ENCODE measurements at regions not wholly inside any gene's neighbourhood (a gene's known extent, or its start where the extent isn't known, plus 50 kb on each side); places are given as distances from the start of the nearest gene placed in this dataset.
"Not testable (repeated sequence)": the region's sequence is repeated elsewhere in the genome, so short reads cannot be mapped to it uniquely, and the experiment has no call there.

DNA sequence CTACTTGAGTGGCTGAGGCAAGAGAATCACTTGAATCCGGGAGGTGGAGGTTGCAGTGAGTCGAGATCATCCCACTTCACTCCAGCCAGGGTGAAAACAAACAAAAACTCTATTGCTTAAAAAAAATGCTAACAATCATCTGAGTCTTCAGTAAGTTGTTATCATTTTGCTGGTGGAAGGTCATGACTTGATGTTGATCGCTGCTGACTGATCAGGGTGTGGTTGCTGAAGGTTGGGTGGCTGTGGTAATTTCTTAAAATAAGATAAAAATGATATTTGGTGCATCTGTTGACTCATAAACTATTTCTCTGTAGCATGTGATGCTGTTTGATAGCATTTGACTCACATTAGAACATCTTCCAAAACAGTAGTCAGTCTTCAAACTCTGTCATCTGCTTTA lies 349.4 kb upstream of the PAPPA start:
- DNase-seq (ENCODE audit: low spot score), result no peak

DNA sequence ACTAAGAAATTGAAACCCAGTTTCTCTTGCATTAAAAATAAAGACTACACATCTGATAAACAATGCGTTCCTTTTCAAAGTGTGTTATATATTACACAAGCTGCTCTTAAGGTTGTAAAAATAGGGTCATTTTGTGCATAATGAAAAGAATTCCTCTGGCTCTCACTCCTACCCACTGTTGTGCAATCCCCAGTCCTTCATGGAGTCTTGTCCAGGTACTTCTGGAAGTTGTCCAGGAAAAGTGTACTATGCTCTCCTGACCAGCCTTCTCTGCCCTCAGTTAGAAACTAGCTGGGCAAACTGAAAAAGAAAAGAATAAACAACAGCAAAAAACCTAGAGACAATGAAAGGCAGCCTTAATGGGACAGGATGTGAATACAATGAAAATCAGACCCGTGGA lies 345.5 kb upstream of the PAPPA start:
- no peak for DNase-seq (ENCODE audit: low spot score)

DNA sequence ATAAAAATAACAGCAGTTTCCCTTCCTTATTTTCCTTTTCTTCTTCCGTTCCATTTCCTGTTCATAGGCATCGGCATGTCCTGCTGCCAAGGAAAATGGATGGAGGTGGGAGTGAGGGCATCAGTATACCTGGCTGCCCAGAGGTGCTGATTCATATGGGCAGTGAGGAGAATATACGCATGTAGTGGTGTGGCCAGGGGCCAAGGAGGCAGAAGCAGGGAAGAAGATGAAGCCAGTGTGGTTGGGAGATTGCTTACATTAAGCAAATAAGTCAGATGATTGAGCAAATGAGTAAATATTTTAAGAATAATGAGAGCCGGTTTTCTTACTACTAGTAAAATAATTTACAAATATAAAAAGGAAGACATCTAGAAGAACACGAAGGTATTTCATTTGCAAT lies 344.9 kb upstream of the PAPPA start:
- DNase-seq (ENCODE audit: low spot score), result no peak

DNA sequence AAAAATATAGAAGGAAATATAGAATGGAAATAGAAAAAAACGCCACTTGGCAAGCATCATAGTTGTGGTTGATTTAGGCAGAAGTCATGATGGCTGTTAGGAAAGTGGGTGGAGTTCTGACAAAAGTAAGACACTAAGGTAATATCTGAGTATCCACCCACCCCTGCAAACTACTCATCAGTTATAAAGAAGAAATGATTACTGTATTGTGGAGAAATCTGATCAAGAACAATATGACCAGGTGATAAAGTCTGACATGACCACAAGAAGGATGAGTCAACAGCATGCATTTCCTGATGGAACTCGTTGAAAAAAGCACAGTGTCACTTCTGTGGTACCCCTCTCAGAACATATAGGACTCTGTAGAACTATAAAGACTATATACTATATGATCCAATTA lies 343.4 kb upstream of the PAPPA start:
- no peak for DNase-seq (ENCODE audit: low spot score)

DNA sequence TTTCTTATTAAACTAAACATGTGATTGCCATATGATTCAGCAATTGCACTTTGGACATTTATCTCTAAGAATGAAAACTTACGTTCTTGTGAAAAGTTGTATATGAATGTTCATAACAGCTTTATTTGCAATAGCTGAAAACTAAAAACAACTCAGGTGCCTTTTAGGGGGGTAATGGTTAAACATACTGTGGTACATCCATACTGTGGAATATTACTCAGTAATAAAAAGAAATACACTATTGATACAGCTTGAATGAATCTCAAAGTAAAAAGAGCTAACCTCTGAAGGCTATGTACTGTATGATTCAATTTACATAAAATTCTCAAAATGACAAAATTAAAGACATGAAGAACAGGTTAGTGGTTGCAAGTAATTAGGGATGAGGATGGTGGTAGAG lies 339.5 kb upstream of the PAPPA start:
- no peak for DNase-seq (ENCODE audit: low spot score)

DNA sequence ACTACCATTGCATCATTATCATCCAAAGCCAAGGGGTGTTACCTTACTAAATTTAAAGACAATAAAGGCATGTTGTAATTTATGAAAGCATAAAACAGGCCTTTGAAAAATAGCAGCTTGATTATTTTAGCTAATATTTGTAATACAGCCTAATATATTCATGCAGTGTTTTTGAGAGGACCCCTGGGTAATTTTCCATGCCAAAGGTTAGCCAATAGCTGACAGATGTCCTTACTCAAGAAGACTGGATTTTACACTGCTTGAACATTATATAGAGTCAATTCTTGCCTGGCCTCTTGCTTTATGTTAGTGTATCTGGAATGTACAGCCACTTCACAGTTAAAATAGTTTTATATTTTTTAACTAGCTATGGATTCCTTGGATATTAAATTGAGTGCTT lies 337.8 kb upstream of the PAPPA start:
- no peak for DNase-seq (ENCODE audit: low spot score)

DNA sequence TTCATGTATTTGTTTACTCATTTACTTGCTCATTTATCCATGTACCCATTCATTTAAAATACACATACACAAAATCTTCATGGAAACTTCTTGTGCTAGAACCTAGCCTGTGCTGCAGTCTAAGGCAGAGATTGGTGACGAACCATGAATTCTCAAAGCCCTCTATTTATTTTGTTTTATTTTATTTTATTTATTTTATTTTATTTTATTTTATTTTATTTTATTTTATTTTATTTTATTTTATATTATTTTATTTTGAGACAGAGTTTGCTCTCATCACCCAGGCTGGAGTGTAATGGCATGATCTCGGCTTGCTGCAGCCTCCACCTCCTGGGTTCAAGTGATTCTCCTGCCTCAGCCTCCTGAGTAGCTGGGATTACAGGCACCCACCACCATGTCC lies 334.9 kb upstream of the PAPPA start:
- not testable (repeated sequence) for DNase-seq (ENCODE audit: low spot score)

DNA sequence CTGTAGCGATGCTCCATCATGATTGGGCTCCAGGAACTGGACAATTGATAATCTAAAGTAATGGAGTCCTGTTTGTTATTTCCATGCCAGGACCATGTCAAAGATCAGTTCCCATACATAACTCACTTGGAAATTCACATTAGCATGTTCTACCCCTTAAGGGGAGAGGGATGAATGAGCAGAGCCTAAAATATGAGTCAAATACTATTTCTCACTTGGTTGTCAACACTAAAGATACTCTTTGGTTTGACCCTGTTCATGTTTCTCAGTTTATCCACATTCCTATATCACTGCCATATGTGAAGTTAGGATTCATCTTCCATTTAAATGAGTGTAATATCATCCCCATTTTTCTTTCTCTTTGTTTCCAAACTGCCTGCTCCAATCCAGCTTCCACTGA lies 321.6 kb upstream of the PAPPA start:
- DNase-seq (ENCODE audit: low spot score), result no peak

DNA sequence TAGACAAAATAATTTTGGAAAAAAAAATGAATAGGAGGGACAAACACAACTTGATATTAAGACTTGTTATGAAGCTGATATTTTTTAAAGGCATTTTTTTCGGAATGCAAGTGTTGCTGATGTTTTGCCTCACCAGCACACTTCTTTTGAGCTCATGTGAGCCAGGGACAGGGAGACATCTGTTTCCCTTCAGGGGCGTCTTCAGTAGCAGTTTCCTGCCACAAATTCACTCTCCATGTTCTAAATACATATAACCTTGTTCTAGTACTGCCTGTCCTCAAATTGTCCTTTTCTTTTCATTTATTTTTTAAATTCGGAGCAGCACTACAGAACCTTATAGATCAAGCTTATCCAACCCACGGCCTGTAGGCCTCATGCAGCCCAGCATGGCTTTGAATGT lies 316.0 kb upstream of the PAPPA start:
- DNase-seq (ENCODE audit: low spot score), result no peak

DNA sequence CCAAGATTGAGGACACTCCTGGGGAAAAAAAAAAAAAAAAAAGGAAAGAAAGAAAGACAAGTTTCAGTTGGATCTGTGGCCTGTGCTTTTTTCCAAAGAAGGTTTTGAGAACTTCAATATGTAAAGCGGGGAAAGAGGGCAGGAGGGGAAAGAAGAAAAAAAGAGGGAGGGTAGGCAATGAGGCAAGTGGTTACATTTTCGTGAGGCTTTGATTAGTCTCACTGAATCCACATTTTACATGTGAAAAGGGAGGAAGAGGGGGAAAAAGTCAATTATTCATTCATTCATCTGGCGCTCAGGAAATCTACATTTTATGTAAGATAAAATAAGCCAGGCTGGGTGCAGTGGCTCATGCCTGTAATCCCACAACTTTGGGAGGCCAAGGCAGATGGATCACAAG lies 315.2 kb upstream of the PAPPA start:
- no peak for DNase-seq (ENCODE audit: low spot score)

DNA sequence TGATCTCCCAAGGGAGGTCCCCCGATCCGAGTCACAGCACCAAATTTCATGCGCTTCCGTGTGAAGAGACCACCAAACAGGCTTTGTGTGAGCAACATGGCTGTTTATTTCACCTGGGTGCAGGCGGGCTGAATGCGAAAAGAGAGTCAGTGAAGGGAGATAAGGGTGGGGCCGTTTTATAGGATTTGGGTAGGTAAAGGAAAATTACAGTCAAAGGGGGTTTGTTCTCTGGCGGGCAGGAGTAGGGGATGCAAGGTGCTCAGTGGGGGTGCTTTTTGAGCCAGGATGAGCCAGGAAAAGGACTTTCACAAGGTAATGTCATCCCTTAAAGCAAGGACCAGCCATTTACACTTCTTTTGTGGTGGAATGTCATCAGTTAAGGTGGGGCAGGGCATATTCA lies 309.2 kb upstream of the PAPPA start:
- not testable (repeated sequence) for DNase-seq (ENCODE audit: low spot score)

DNA sequence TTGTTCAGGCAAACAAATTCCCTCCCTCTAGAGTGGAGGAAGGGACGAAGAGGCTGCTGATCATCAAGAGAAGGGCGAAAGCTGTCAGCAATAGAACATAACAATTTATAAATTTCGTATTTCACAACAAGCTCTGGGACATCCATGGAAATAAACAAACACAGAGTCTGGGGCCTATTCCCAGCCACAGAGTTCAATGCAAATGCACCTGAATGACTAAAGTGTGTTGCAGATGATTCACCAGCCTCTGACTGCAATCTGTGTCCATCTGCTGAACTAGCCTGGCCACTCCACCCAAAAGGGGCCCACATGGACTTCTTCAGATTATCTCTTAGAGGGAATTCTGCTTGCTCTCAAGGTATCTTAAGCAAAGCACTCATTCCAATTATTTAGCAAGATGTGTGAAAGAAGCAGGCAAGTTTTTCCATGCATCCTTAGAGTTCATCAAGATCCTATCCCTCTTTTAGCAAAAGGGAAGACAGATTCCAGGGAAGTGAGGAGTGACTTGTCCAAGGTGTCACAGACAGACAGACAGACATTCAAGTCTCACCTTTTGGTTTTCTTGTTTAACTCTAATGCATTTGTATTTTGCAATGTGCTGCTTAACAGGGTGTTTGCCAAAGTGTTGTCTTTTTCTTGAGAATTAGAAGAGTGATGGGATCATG lies 307.8 kb upstream of the PAPPA start:
- no peak for DNase-seq (ENCODE audit: low spot score)

DNA sequence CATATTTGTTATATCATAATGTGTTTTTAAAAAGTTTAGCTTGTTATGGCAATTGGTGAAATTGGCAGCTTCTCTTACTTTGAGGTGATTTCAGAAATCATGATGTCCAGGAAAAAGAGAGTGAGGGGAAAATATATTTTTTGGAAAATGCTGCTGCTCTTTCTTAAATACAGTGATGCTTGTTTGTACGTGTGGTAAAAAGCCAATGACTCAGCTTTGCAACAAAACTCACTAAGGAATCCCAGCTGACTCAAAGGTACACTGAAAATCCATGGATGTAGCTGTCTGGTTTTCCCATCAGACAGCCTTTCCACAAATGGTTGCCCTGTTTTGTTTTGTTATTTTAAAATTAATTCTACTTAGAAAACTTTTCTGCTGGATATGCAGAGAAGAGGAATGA lies 306.4 kb upstream of the PAPPA start:
- no peak for DNase-seq (ENCODE audit: low spot score)

DNA sequence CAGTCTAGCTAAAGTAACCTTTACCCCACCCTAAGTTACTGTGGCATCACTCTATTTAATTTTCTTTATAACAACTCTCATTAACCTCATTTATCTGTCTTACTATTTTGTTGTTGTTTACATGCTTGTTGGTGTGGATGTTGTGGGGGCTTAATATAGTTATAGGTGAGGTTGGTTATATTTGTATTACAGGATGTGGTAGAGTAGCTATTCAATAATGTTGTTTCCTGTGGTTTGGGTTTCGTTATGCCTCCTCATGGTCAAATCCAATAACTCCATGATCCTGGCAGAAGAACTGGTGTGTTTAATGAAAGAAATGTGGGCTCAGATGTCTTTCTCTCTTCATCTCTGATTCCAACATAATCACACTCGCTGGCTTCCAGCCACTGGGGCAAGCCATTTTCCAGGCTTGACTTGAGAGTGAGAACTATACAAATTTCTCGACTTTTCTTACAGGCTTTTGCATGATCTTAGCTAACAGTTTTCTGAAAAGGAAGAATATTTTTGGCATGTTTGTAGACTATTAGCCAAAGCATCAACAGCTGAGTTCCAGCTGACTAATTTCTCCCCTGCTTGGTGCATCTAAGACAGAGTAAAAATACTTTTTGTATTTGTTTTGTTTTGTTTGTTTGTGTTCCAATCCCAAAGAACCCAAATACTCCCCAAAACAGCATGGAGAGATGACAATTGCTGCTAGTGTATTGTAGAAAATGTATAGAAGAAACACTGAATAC lies 303.7 kb upstream of the PAPPA start:
- DNase-seq (ENCODE audit: low spot score), result no peak

DNA sequence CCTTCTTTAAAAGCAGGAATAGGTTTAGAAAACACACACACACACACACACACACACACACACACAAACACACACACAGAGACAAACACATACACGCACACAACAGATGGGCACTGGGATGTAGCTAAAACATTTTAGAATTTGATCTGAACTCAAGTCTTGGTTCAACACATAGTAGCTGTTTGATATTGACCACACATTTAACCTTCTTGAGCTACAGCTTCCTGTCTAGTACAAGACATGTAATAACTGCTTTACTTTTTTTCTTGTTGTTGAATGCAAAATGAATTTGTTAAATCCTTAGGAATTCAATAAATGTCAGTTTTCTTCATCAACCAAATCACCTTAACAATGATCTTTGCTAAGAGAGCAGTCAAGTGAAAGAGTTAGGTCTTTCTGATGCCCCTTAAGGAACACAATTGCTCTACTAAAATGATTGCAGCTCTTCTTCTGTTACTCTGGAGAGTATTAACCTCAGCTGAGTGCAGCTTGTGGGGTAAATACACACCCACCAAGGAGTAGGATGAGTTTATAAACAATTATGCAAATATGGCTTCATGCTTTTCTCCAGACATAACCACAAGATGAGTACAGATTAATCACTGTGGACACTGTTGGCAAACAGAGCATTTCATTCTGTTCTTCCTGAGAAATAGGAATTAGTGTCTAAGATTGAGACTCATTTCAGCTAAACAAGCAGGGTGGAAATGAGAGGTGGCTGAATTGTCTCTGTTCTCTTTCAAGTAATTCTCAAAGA lies 302.9 kb upstream of the PAPPA start:
- DNase-seq (ENCODE audit: low spot score), result no peak

DNA sequence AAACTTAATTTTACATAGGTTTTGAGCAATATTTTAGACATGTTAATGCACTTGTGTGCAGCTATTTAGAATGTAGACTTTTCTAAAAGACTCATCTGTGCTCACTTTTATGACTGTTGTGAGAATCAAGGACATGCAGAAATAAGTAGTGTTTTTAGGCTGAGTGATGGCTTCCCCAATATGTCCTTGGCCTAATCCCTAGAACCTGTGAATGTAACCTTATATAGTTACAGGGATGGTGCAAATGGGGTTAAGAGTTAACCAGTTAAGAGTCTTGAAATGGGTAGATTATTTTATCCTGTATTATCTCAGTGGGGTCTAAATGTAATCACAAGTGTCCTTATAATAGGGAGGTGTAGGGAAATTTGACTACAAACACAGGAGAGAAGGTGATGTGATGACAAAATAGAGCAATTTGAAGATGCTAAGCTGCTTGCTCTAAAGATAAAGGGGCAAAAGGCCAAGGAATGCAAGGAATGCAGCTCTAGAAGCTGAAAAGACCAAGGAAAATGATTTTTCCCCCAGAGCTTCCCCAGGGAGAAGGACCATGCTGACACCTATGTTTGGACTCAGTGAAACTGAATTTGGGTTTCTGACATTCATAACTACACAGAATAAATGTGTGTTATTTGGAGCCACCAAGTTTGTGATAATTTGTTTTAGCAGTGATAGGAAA lies 298.0 kb upstream of the PAPPA start:
- no peak for DNase-seq (ENCODE audit: low spot score)

DNA sequence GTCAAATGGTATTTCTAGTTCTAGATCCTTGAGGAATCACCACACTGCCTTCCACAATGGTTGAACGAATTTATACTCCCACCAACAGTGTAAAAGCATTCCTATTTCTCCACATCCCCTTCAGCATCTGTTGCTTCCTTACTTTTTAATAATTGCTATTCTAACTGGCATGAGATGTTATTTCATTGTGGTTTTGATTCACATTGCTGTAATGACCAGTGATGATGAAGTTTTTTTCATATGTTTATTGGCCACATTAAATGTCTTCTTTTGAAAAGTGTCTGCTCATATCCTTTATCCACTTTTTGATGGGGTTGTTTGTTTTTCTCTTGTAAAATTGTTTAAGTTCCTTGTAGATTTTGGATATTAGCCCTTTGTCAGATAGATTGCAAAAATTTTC lies 295.2 kb upstream of the PAPPA start:
- DNase-seq (ENCODE audit: low spot score), result not testable (repeated sequence)

DNA sequence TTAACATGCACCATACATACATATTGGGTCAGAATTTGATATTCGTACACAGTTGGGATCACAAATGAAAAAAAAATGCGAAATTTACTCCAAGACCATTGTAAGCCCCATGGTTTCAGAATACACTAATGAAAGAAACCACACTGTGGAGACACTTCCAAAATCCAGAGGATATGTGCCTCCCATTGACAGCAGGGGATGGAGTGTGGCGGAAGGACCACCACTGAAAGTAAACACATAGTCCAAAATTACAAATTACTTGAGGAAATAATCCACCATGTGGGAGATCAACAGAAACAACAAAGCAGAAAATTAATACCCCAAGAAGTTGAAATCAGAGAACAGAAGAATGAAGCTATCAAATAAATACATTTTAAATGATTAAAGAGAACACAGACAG lies 291.6 kb upstream of the PAPPA start:
- no peak for DNase-seq (ENCODE audit: low spot score)

DNA sequence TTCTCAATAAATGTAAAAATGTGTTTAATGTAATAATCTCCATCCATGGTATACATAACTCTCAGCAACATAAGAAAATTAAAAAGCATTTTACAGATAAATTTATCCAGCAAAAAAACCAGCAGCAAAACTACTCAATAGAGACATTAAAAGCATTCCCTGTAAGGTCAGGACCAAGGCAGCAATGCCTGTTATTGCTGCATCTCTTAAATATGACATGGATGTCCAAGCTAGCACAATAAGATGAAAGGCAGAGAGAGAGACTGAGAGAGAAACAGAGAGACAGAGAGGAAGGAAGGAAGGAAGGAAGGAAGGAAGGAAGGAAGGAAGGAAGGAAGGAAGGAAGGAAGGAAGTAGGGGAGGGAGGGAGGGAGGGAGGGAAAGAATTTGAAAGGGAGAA lies 289.0 kb upstream of the PAPPA start:
- DNase-seq (ENCODE audit: low spot score), result no peak

DNA sequence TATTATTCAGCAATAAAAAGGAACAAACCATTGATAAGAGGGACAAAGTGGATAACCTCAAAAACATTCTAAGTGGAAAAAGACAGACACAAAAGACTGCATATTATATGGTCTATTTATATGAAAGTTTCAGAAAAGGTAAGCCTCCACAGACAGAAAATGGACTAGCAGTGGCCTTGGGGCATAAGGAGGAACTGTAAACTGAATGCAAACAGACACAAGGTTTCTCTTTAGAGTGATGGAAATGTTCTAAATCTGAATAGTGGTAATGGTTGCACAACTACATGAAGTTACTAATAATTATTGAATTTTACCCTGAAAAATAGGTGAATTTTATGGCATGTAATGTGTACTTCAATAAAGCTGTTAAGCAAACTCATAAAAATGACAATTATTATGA lies 286.3 kb upstream of the PAPPA start:
- DNase-seq (ENCODE audit: low spot score), result no peak

DNA sequence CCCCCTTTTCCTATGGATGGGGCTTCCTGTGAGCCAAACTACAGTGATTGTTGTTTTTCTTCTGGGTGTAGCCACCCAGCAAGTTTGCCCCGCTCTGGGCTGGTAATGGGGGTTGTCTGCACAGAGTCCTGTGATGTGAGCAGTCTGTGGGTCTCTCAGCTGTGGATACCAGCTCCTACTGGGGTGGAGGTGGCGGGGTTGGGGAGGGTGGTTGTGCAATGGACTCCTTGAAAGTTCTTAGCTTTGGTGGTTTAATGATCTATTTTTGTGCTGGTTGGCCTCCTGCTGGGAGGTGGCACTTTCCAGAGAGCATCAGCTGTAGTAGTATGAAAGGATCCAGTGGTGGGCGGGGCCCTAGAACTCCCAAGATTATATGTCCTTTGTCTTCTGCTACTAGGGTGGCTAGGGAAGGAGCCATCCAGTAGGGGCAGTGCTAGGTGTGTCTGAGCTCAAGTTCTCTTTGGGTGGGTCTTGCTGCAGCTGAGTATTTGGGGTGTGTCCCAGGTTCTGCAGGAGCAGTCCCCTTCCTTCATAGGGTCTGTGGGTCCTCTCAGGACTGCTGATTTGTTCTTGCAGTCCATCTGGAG lies 275.6 kb upstream of the PAPPA start:
- no peak for DNase-seq (ENCODE audit: low spot score)

DNA sequence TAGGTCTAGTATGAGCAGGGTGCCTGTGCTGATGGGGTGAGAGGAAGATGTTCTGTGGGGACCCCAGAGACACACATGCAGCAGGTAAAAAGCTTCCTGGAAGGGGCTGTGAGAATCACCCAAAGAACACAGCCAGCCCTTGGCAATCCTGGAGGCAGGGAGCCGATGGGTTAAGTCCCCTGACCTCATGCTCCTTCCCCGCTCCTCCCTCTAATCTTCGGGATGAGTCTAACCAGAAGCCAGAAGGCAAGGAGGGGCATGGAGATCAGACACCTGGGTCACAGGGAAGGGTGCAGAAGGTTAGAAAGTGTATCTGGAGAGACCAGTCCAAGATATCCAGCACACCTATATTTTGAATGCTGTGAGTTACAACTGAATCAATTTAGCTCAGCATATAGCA lies 274.1 kb upstream of the PAPPA start:
- DNase-seq (ENCODE audit: low spot score), result no peak

Data from ecto neural progenitor cell (in vitro differentiated cells).